Fibroblast of the conjunctiva (primary cell): ENCODE measurements at regions not wholly inside any gene's neighbourhood (a gene's known extent, or its start where the extent isn't known, plus 50 kb on each side); places are given as distances from the start of the nearest gene placed in this dataset.

Source experiments
- DNase-seq: peaks from one replicate; pipeline ENCODE4 v3.0.0-alpha.2; 2010; ENCODE audit warnings: low read depth

- DNase-seq, result no peak
These were observed 148.5 kb upstream of the TYRP1 start for GRCh38 chr9:12544700-12545099.

GRCh38 chr9:12554636-12555035 is 138.5 kb upstream of the TYRP1 start:
- peak; percentile 3 for DNase-seq

- DNase-seq, result no peak
These were observed 126.6 kb upstream of the TYRP1 start for GRCh38 chr9:12566404-12567090.

GRCh38 chr9:12584656-12585522 is 108.3 kb upstream of the TYRP1 start:
- no peak for DNase-seq

- DNase-seq, result no peak
These were observed 97.8 kb upstream of the TYRP1 start for GRCh38 chr9:12595400-12595799.

GRCh38 chr9:12604164-12604821 is 88.9 kb upstream of the TYRP1 start:
- DNase-seq, result peak; percentile 1

- no peak for DNase-seq
These were observed 80.9 kb upstream of the TYRP1 start for GRCh38 chr9:12612211-12612770.

- DNase-seq, result no peak
These were observed 80.1 kb upstream of the TYRP1 start for GRCh38 chr9:12613071-12613470.

- DNase-seq, result no peak
These were observed 78.7 kb upstream of the TYRP1 start for GRCh38 chr9:12614488-12614887.

- DNase-seq, result no peak
These were observed 74.2 kb upstream of the TYRP1 start for GRCh38 chr9:12618956-12619355.

GRCh38 chr9:12625844-12626243 is 67.3 kb upstream of the TYRP1 start:
- DNase-seq, result no peak

- DNase-seq, result no peak
These were observed 66.1 kb upstream of the TYRP1 start for GRCh38 chr9:12627096-12627495.

- no peak for DNase-seq
These were observed 64.6 kb upstream of the TYRP1 start for GRCh38 chr9:12628546-12628945.

- no peak for DNase-seq
These were observed 64.1 kb upstream of the TYRP1 start for GRCh38 chr9:12629067-12629466.

GRCh38 chr9:12631866-12632265 is 61.3 kb upstream of the TYRP1 start:
- DNase-seq, result no peak

GRCh38 chr9:12633016-12633765 is 60.0 kb upstream of the TYRP1 start:
- no peak for DNase-seq

- DNase-seq, result peak; percentile 60
These were observed 53.1 kb upstream of the TYRP1 start for GRCh38 chr9:12640016-12640587.

- DNase-seq, result no peak
These were observed 52.1 kb upstream of the TYRP1 start for GRCh38 chr9:12640866-12641636.
